Loucy (cell line): ENCODE measurements at regions not wholly inside any gene's neighbourhood (a gene's known extent, or its start where the extent isn't known, plus 50 kb on each side); places are given as distances from the start of the nearest gene placed in this dataset.
A peak's percentile ranks its signal among the peaks of the same experiment; 100 is the strongest.
"Not testable (repeated sequence)": the region's sequence is repeated elsewhere in the genome, so short reads cannot be mapped to it uniquely, and the experiment has no call there.

Experiments
- H2AFZ ChIP-seq: fragments of 200-600 bp; sonication (generic); 2 replicates; pipeline ENCODE4 v1.6.0; 2016; ENCODE audit warnings: antibody characterized with exemption, mild to moderate bottlenecking, low read length, moderate library complexity
- H3F3A ChIP-seq: fragments of 200-600 bp; 2 replicates; pipeline ENCODE4 v1.6.0; 2016; ENCODE audit warnings: antibody characterized with exemption, low read depth, mild to moderate bottlenecking
- H3K27me3 ChIP-seq: fragments of 200-600 bp; sonication (generic); 2 replicates; pipeline ENCODE4 v1.6.1; 2014; ENCODE audit warnings: low read length, mild to moderate bottlenecking; ENCODE audit not compliant: insufficient read depth, poor library complexity, severe bottlenecking
- H3K36me3 ChIP-seq: fragments of 200-600 bp; sonication (generic); 2 replicates; pipeline ENCODE4 v1.6.1; 2016; ENCODE audit warnings: low read length; ENCODE audit not compliant: insufficient read depth
- H3K4me1 ChIP-seq: fragments of 200-600 bp; sonication (generic); 2 replicates; pipeline ENCODE4 v1.5.1; 2014; ENCODE audit warnings: low read length, mild to moderate bottlenecking; ENCODE audit not compliant: insufficient read depth, poor library complexity, severe bottlenecking
- H3K4me2 ChIP-seq: fragments of 200-600 bp; sonication (generic); 2 replicates; pipeline ENCODE4 v1.6.0; 2014; ENCODE audit warnings: antibody characterized with exemption, low read length, low read depth, mild to moderate bottlenecking; ENCODE audit not compliant: poor library complexity, severe bottlenecking
- H3K4me3 ChIP-seq: fragments of 200-600 bp; sonication (generic); 2 replicates; pipeline ENCODE4 v1.5.1; 2014; ENCODE audit warnings: low read length, mild to moderate bottlenecking, mixed read lengths; ENCODE audit not compliant: poor library complexity, severe bottlenecking
- H3K79me2 ChIP-seq: fragments of 200-600 bp; sonication (generic); 2 replicates; pipeline ENCODE4 v1.6.1; 2014; ENCODE audit warnings: low read length; ENCODE audit not compliant: insufficient read depth
- H3K9ac ChIP-seq: fragments of 200-600 bp; sonication (generic); 2 replicates; pipeline ENCODE4 v1.6.0; 2014; ENCODE audit warnings: mild to moderate bottlenecking, low read depth, low read length, moderate library complexity; ENCODE audit not compliant: poor library complexity, severe bottlenecking
- H3K9me2 ChIP-seq: fragments of 200-600 bp; sonication (generic); replicated peaks from 2 replicates; pipeline ENCODE4 v1.6.1; 2016; ENCODE audit warnings: low read depth, low read length, mixed read lengths
- H3K9me3 ChIP-seq: fragments of 200-600 bp; sonication (generic); 2 replicates; pipeline ENCODE4 v1.6.1; 2014; ENCODE audit warnings: mild to moderate bottlenecking, antibody characterized with exemption, low read length, low read depth; ENCODE audit not compliant: insufficient read depth
- H4K20me1 ChIP-seq: fragments of 200-600 bp; sonication (generic); 2 replicates; pipeline ENCODE4 v1.6.0; 2014; ENCODE audit warnings: antibody characterized with exemption, low read length, mild to moderate bottlenecking; ENCODE audit not compliant: insufficient read depth, poor library complexity, severe bottlenecking
- EZH2phosphoT487 ChIP-seq: fragments of 200-600 bp; IDR thresholded peaks from 2 replicates; pipeline ENCODE4 v1.6.1; 2018; ENCODE audit warnings: antibody characterized with exemption, mild to moderate bottlenecking, moderate library complexity, borderline replicate concordance
- TF ChIP-seq, protein P1 (sequence below): fragments of 200-600 bp; sonication (generic); conservative IDR thresholded peaks from 2 replicates; pipeline ENCODE4 v1.5.1; 2014; ENCODE audit warnings: mild to moderate bottlenecking, antibody characterized with exemption, low read length

DNA sequence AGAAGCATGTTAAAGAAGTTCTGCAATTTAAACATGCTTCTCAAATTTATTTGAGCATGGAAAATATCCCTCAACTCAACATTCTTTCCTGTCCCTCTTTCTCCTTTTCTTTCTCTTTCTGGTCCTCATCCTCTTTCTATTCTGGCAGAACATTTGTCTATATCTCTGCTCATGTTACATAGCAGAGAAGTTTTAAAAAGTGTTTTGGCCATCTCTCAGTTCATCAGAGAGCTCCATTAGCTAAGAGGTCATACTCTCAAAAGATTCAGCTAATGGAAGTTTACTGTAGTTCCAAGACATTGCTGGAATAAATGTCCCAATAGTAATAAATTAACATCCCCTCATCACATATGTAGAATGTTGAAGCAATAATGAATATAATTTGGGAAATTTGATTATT, 53.5 kb downstream of the XCL2 start:
- Histone ChIP-seq H3K27me3 (no peaks in the 10 kb centered on the region), H3K36me3 (no peaks in the 10 kb centered on the region), H3K9me2 (no peaks in the 10 kb centered on the region), H3K9me3 (no peaks in the 10 kb centered on the region; the same call in 1 of the 2 replicates), H3K4me1 (peaks cover 23% of the 10 kb centered on the region), H3K4me3 (no peak overlapping the region), H3K79me2 (no peaks in the 10 kb centered on the region), H3K9ac (no peak overlapping the region), H3F3A (peaks cover 5% of the 10 kb centered on the region; the same call in 1 of the 2 replicates), H2AFZ (no peak overlapping the region), H4K20me1 (no peaks in the 10 kb centered on the region), H3K4me2 (no peak overlapping the region)
- no peak for TF ChIP-seq EZH2phosphoT487
- TF ChIP-seq, protein P1, sequence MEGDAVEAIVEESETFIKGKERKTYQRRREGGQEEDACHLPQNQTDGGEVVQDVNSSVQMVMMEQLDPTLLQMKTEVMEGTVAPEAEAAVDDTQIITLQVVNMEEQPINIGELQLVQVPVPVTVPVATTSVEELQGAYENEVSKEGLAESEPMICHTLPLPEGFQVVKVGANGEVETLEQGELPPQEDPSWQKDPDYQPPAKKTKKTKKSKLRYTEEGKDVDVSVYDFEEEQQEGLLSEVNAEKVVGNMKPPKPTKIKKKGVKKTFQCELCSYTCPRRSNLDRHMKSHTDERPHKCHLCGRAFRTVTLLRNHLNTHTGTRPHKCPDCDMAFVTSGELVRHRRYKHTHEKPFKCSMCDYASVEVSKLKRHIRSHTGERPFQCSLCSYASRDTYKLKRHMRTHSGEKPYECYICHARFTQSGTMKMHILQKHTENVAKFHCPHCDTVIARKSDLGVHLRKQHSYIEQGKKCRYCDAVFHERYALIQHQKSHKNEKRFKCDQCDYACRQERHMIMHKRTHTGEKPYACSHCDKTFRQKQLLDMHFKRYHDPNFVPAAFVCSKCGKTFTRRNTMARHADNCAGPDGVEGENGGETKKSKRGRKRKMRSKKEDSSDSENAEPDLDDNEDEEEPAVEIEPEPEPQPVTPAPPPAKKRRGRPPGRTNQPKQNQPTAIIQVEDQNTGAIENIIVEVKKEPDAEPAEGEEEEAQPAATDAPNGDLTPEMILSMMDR, result no peak

DNA sequence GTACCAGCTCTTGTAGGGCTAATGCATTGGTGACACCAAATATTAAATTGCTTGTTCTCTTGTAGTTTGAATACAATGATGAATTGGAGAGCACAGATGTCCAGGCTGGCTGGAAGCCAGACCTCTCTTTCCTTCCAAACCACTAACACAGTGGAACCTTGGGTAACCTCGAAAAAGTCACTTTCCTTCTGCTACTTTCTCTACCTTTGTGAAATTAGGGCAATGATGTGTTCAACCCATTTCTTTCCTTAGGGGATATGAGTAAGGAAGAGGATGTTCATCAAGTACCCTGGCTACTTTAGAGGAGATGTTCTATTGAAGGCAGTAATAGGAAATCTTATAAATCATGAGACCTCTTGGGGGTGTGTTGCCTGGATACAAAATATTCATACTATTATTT, 55.7 kb downstream of the XCL2 start:
- Histone ChIP-seq H3K9me2 (no peaks in the 10 kb centered on the region), H3K4me2 (peak overlapping the region; percentile 29), H4K20me1 (no peaks in the 10 kb centered on the region), H3K36me3 (no peaks in the 10 kb centered on the region), H3K79me2 (no peaks in the 10 kb centered on the region), H3K9me3 (no peaks in the 10 kb centered on the region; the same call in 1 of the 2 replicates), H2AFZ (no peak overlapping the region; the same call in 1 of the 2 replicates), H3K9ac (peak overlapping the region; percentile 0), H3F3A (peaks cover 5% of the 10 kb centered on the region; the same call in 1 of the 2 replicates), H3K4me1 (peaks cover 30% of the 10 kb centered on the region), H3K27me3 (no peaks in the 10 kb centered on the region), H3K4me3 (no peak overlapping the region)
- TF ChIP-seq, protein P1, result no peak
- TF ChIP-seq EZH2phosphoT487, result no peak

DNA sequence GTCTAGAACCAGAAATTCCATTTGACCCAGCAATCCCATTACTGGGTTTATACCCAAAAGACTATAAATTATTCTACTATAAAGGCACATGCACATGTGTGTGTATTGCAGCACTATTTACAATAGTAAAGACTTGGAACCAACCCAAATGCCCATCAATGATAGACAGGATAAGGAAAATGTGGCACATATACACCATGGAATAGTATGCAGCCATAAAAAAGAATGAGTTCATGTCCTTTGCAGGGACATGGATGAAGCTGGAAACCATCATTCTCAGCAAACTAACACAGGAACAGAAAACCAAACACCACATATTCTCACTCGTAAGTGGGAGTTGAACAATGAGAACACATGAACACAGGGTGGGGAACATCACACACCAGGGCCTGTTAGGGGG, 57.0 kb downstream of the XCL2 start:
- H2AFZ ChIP-seq, H3K9me3 ChIP-seq, H3K36me3 ChIP-seq, H4K20me1 ChIP-seq, H3K27me3 ChIP-seq, H3K79me2 ChIP-seq, H3K9ac ChIP-seq, H3F3A ChIP-seq, H3K4me2 ChIP-seq, H3K4me3 ChIP-seq, H3K9me2 ChIP-seq: not testable (repeated sequence)
- H3K4me1 ChIP-seq, result peaks cover 34% of the 10 kb centered on the region

DNA sequence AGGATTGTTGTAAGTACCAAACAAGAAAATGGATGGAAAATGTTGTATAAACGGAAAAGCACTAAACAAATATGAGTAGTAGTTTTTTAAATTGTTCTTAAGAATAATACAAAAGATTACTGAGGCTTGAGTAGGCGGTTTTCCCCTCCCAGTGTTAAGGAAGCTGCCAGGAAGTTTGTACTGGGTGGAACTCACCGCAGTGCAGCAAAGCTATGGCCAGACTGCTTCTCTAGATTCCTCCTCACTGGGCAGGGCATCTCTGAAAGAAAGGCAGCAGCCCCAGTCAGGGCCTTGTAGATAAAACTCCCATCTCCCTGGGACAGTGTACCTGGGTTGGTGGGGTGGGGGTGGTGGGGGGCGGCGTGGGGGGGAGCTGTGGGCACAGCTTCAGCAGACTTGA, 58.7 kb downstream of the XCL2 start:
- peaks cover 5% of the 10 kb centered on the region; the same call in 1 of the 2 replicates for H3F3A ChIP-seq
- peak overlapping the region; percentile 60 for H3K4me2 ChIP-seq
- peaks cover 48% of the 10 kb centered on the region for H3K4me1 ChIP-seq
- peak overlapping the region; percentile 32 for H3K4me3 ChIP-seq
- H3K79me2 ChIP-seq, result no peaks in the 10 kb centered on the region
- H3K9ac ChIP-seq, result peak overlapping the region; percentile 23
- no peaks in the 10 kb centered on the region for H4K20me1 ChIP-seq
- no peaks in the 10 kb centered on the region for H3K9me2 ChIP-seq
- H2AFZ ChIP-seq, result no peak overlapping the region
- H3K36me3 ChIP-seq, result no peaks in the 10 kb centered on the region
- no peaks in the 10 kb centered on the region; the same call in 1 of the 2 replicates for H3K9me3 ChIP-seq
- TF ChIP-seq, protein P1, result no peak
- no peak for TF ChIP-seq EZH2phosphoT487
- H3K27me3 ChIP-seq, result no peaks in the 10 kb centered on the region
